ENCODE measurements at regions not wholly inside any gene's neighbourhood (a gene's known extent, or its start where the extent isn't known, plus 50 kb on each side); places are given as distances from the start of the nearest gene placed in this dataset.

GRCh38 chr13:80244574-80244973, 96.4 kb downstream of the SPRY2 start:
- H3K36me3 ChIP-seq = no peaks in the 10 kb centered on the region
- no peak for TF ChIP-seq CTCF (IDR thresholded peaks at IDR 0.05)
- H3K27ac ChIP-seq = no peak overlapping the region
- no peaks in the 10 kb centered on the region for H3K9me3 ChIP-seq
- H3K4me3 ChIP-seq (ENCODE audit: low read depth in 1 of 2, low read length in 1 of 2) = no peak overlapping the region
- no peaks in the 10 kb centered on the region for H3K27me3 ChIP-seq
- no peaks in the 10 kb centered on the region for H3K4me1 ChIP-seq (ENCODE audit: control insufficient read depth in 1 of 2, insufficient read depth in 1 of 2, low read depth in 1 of 2, low read length in 1 of 2)

GRCh38 chr13:80242728-80243427, 98.0 kb downstream of the SPRY2 start:
- H3K9me3 ChIP-seq = no peaks in the 10 kb centered on the region
- no peak overlapping the region for H3K4me3 ChIP-seq (ENCODE audit: low read depth in 1 of 2, low read length in 1 of 2)
- no peaks in the 10 kb centered on the region for H3K36me3 ChIP-seq
- H3K4me1 ChIP-seq (ENCODE audit: control insufficient read depth in 1 of 2, insufficient read depth in 1 of 2, low read depth in 1 of 2, low read length in 1 of 2) = no peaks in the 10 kb centered on the region
- H3K27me3 ChIP-seq = no peaks in the 10 kb centered on the region
- no peak overlapping the region for H3K27ac ChIP-seq
- no peak for TF ChIP-seq CTCF (IDR thresholded peaks at IDR 0.05)

- H3K4me1 ChIP-seq (ENCODE audit: control insufficient read depth in 1 of 2, insufficient read depth in 1 of 2, low read depth in 1 of 2, low read length in 1 of 2) = peaks cover 0 to 7% of the 10 kb centered on the region in 2 experiments
- no peaks in the 10 kb centered on the region for H3K36me3 ChIP-seq
- no peak overlapping the region for H3K27ac ChIP-seq
- no peak for TF ChIP-seq CTCF (IDR thresholded peaks at IDR 0.05)
- H3K4me3 ChIP-seq (ENCODE audit: low read depth in 1 of 2, low read length in 1 of 2) = no peak overlapping the region
- no peaks in the 10 kb centered on the region for H3K9me3 ChIP-seq
- no peaks in the 10 kb centered on the region for H3K27me3 ChIP-seq
Observed at GRCh38 chr13:80239571-80240255, 101.2 kb downstream of the SPRY2 start.

GRCh38 chr13:80239116-80239515, 101.8 kb downstream of the SPRY2 start:
- Histone ChIP-seq H3K9me3 (no peaks in the 10 kb centered on the region), H3K4me3 (ENCODE audit: low read depth in 1 of 2, low read length in 1 of 2) (no peak overlapping the region), H3K4me1 (ENCODE audit: control insufficient read depth in 1 of 2, insufficient read depth in 1 of 2, low read depth in 1 of 2, low read length in 1 of 2) (peaks cover 0 to 7% of the 10 kb centered on the region in 2 experiments), H3K27me3 (no peaks in the 10 kb centered on the region), H3K27ac (no peak overlapping the region), H3K36me3 (no peaks in the 10 kb centered on the region)
- no peak for TF ChIP-seq CTCF (IDR thresholded peaks at IDR 0.05)

- no peak overlapping the region for H3K4me3 ChIP-seq (ENCODE audit: low read depth in 1 of 2, low read length in 1 of 2)
- H3K27me3 ChIP-seq = no peaks in the 10 kb centered on the region
- TF ChIP-seq CTCF (IDR thresholded peaks at IDR 0.05) = no peak
- no peaks in the 10 kb centered on the region for H3K36me3 ChIP-seq
- no peak overlapping the region for H3K27ac ChIP-seq
- no peaks in the 10 kb centered on the region for H3K9me3 ChIP-seq
- peaks cover 0 to 7% of the 10 kb centered on the region in 2 experiments for H3K4me1 ChIP-seq (ENCODE audit: control insufficient read depth in 1 of 2, insufficient read depth in 1 of 2, low read depth in 1 of 2, low read length in 1 of 2)
Observed at GRCh38 chr13:80237646-80238045, 103.3 kb downstream of the SPRY2 start.
